H1 (cell line): ENCODE measurements at regions not wholly inside any gene's neighbourhood (a gene's known extent, or its start where the extent isn't known, plus 50 kb on each side); places are given as distances from the start of the nearest gene placed in this dataset.

Experiments used
- SRF ChIP-seq: IDR thresholded peaks from 2 replicates; pipeline ENCODE4 v1.6.1; 2011; ENCODE audit warnings: mild to moderate bottlenecking, low read depth, low read length, moderate library complexity
- TEAD4 ChIP-seq: IDR thresholded peaks from 2 replicates; pipeline ENCODE4 v1.6.1; 2012; ENCODE audit warnings: low read depth, low read length, inconsistent platforms, mixed read lengths

DNA sequence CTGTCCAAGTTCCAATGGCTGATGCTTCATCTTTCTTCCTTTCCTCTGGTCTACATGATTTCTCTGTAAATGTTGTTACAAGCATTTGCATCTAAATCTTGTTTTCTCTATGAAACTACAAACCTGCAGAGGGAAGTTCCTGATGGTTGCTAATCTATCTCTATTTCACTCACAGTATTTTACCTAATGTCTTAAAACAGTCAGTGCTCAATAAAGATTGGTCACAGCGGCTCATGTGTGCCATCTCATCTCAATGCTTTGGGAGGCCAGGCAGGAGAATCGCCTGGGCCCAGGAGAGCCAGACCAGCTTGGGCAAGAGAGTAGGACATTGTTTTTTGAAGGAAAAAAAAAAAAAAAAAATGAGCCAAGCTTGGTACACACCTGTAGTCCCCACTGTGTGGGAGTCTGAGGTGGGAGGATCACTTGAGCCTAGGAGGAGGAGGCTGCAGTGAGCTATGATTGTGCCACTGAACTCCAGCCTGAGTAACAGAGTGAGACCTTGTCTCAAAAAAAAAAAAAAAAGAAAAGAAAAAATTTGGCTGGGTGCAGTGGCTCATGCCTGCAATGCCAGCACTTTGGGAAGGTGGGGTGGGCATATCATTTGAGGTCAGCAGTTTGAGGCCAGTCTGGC, 71.3 kb upstream of the ARMC3 start:
- TF ChIP-seq SRF: no peak
- no peak for TF ChIP-seq TEAD4
